Progenitor cell of endocrine pancreas (in vitro differentiated cells): ENCODE measurements at regions not wholly inside any gene's neighbourhood (a gene's known extent, or its start where the extent isn't known, plus 50 kb on each side); places are given as distances from the start of the nearest gene placed in this dataset.
"Not testable (repeated sequence)": the region's sequence is repeated elsewhere in the genome, so short reads cannot be mapped to it uniquely, and the experiment has no call there.

Source experiments
- DNase-seq: peaks from one replicate; pipeline ENCODE4 v3.0.0; 2021; ENCODE audit warnings: low spot score; ENCODE audit not compliant: unreplicated experiment
- H3K27ac Mint-ChIP-seq: 2 replicates; pipeline ENCODE4 v1.8.0; 2021; ENCODE audit warnings: mild to moderate bottlenecking, moderate library complexity, mixed read lengths
- H3K27me3 Mint-ChIP-seq: 2 replicates; pipeline ENCODE4 v1.8.0; 2021; ENCODE audit warnings: mixed read lengths
- H3K36me3 Mint-ChIP-seq: 2 replicates; pipeline ENCODE4 v1.8.0; 2022; ENCODE audit warnings: mixed read lengths; ENCODE audit not compliant: insufficient read depth
- H3K4me1 Mint-ChIP-seq: 2 replicates; pipeline ENCODE4 v1.8.0; 2021; ENCODE audit warnings: low read depth, mixed read lengths
- H3K4me3 Mint-ChIP-seq: 2 replicates; pipeline ENCODE4 v1.8.0; 2021; ENCODE audit warnings: low read depth, mild to moderate bottlenecking, moderate library complexity, mixed read lengths
- H3K9me3 Mint-ChIP-seq: 2 replicates; pipeline ENCODE4 v1.8.0; 2021; ENCODE audit warnings: low read depth, mixed read lengths
- TF ChIP-seq, protein P1 (sequence below): fragments of 200-600 bp; sonication (generic); IDR thresholded peaks from one replicate; pipeline ENCODE4 v1.5.0; 2021; ENCODE audit warnings: antibody characterized with exemption, mild to moderate bottlenecking; ENCODE audit not compliant: unreplicated experiment

DNA sequence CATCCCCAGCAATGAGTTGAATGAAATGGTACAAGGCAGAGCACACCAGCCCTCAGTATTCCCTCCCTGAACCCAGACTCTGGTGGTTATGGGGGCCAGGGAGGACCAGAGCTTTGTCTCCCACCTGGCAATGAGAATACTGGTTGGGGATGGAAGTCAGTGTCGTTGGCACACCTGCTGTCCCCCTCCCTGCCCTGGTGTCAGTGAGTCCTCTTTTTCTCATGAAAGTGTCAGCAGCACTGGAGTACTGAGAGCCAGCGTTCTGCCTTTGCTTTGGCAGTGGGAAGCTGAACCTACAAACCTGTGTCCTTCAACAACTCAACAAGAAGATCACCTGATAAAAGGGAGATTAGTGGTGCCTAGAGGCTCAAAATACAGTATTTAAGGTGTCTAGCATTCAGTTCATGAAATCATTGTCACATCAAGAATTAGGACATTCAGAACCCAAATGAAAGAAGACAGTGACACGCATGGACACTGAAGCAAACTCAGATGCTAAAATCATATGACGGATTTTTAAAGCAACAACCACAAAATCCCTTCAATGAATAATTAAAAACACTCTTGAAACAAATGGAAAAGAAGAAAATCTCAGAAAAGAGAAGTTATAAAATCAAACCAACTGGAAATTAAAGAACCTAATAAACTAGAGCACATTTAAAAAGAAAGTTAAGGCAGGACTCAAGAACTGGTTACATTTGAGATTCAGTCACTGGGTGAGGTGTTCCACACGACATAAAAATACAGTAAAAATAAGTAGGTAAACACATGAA is 77.5 kb upstream of the VPREB1 start:
- no peak for DNase-seq
- H3K27ac Mint-ChIP-seq: no peak overlapping the region
- TF ChIP-seq, protein P1, sequence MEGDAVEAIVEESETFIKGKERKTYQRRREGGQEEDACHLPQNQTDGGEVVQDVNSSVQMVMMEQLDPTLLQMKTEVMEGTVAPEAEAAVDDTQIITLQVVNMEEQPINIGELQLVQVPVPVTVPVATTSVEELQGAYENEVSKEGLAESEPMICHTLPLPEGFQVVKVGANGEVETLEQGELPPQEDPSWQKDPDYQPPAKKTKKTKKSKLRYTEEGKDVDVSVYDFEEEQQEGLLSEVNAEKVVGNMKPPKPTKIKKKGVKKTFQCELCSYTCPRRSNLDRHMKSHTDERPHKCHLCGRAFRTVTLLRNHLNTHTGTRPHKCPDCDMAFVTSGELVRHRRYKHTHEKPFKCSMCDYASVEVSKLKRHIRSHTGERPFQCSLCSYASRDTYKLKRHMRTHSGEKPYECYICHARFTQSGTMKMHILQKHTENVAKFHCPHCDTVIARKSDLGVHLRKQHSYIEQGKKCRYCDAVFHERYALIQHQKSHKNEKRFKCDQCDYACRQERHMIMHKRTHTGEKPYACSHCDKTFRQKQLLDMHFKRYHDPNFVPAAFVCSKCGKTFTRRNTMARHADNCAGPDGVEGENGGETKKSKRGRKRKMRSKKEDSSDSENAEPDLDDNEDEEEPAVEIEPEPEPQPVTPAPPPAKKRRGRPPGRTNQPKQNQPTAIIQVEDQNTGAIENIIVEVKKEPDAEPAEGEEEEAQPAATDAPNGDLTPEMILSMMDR: no peak
- H3K4me1 Mint-ChIP-seq: no peaks in the 10 kb centered on the region
- no peak overlapping the region for H3K4me3 Mint-ChIP-seq
- H3K9me3 Mint-ChIP-seq: no peaks in the 10 kb centered on the region
- H3K27me3 Mint-ChIP-seq: peaks cover 88% of the 10 kb centered on the region
- no peaks in the 10 kb centered on the region for H3K36me3 Mint-ChIP-seq

DNA sequence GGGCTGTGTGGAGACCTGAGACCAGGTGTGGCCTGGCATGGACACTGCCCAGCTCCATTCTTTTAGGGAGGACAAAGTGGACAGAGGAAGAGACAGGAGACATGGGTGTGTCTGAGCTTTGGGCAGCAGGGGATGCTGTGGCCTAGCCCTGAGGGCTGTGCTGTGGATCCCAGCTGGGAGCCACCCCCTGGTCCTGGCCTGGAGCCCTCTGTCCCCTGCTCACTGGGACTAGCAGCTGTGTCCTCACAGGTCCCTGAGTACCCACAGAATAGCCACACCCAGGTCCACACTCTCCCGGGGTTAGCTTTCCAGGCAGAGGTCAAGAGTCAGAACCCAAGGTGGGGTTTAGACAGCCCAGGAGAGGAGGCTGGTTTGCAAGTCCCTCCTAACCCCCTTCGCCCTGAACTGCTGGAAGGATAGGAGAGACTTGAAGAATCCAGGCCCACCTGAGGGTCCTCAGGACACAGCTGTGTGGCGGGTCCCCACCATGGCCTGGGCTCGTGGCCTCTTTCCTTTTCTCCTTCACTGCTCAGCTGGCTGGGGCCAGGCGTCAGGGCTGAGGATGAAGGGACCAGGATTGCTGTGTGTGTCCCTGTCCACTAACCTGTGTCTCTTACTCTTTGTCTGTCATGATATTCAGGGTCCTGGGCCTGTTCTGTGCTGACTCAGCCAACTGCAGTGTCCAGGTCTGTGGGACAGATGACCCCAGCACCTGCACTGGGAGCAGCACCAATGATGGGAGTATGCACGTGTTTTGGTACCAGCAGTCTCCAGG is 78.5 kb upstream of the VPREB1 start:
- Mint-ChIP-seq H3K4me3 (no peak overlapping the region), H3K36me3 (no peaks in the 10 kb centered on the region), H3K4me1 (no peaks in the 10 kb centered on the region), H3K27me3 (peaks cover 84% of the 10 kb centered on the region), H3K9me3 (no peaks in the 10 kb centered on the region), H3K27ac (no peak overlapping the region)
- TF ChIP-seq, protein P1: no peak
- DNase-seq: no peak

DNA sequence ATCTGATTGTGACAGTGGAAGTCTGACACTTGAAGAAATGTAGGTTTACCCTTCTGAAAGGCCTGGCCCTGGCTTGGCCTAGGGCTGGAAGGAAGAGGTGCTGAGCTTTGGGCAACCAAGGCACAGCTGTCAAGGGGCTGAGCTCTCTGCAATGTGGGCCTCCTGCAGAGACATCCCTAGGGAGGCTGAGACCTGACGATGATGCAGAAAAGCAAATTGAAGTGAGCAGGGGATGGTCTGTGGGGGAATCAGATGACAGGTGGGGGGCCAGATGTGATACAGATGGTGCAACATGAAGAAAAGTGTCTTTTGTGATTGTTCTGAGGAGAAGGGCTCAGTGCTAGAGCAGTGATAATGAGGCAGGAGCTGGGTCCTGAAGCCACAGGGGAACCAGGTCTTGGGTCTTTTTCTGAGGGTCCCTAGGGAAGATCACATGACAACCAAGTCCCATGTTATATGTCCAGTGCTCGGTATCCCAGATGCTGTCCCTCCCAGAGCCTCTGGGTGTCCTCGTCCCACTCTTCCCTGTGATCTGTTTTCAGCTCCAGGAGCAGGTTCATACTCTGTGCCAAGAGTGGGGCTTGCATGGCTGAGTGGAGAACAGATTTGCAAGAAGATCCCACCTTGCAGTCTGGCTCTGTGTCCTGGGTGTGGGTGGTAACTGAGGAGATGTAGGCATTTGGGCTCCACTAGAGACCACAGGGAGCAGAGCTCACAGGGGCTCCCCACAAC is 79.9 kb upstream of the VPREB1 start:
- H3K4me3 Mint-ChIP-seq: no peak overlapping the region
- no peak overlapping the region for H3K27ac Mint-ChIP-seq
- H3K27me3 Mint-ChIP-seq: peaks cover 74% of the 10 kb centered on the region
- DNase-seq: no peak
- TF ChIP-seq, protein P1: no peak
- H3K4me1 Mint-ChIP-seq: no peaks in the 10 kb centered on the region
- H3K36me3 Mint-ChIP-seq: no peaks in the 10 kb centered on the region
- no peaks in the 10 kb centered on the region for H3K9me3 Mint-ChIP-seq

DNA sequence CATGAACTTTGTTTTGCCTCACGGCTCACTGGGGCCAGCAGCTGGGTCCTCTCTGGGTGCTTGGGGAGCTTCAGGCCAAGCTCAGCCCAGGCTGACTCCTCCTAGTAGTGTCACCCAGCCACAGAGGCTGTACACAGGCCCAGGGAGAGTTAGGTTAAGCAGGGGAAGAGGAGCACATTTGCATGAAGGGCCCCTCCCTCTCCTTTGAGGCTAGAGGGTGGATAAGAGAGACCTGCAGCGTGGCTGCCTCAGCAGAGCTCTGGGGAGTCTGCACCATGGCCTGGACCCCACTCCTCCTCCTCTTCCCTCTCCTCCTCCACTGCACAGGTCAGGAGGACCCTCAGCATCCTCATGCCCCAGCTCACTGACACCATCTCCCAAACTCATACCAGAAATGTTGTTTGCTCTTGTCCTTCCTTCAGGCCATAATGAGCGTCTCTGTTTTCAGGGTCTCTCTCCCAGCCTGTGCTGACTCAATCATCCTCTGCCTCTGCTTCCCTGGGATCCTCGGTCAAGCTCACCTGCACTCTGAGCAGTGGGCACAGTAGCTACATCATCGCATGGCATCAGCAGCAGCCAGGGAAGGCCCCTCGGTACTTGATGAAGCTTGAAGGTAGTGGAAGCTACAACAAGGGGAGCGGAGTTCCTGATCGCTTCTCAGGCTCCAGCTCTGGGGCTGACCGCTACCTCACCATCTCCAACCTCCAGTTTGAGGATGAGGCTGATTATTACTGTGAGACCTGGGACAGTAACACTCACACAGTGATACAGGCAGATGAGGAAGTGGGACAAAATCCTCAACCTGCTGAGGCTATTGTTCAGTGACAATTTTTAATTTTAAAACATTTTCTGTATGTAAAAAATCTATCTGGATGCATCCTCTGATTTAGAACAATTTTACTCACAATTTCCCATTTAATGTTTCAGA is 82.4 kb upstream of the VPREB1 start:
- Mint-ChIP-seq H3K27me3 (peaks cover 70% of the 10 kb centered on the region), H3K4me1 (peaks cover 2% of the 10 kb centered on the region), H3K4me3 (no peak overlapping the region), H3K27ac (no peak overlapping the region), H3K36me3 (no peaks in the 10 kb centered on the region), H3K9me3 (no peaks in the 10 kb centered on the region)
- DNase-seq: no peak
- TF ChIP-seq, protein P1: no peak

DNA sequence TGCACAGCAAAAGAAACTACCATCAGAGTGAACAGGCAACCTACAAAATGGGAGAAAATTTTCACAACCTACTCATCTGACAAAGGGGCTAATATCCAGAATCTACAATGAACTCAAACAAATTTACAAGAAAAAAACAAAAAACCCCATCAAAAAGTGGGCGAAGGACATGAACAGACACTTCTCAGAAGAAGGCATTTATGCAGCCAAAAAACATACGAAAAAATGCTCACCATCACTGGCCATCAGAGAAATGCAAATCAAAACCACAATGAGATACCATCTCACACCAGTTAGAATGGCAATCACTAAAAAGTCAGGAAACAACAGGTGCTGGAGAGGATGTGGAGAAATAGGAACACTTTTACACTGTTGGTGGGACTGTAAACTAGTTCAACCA is 83.8 kb upstream of the VPREB1 start:
- not testable (repeated sequence) for H3K27ac Mint-ChIP-seq, H3K36me3 Mint-ChIP-seq, H3K4me1 Mint-ChIP-seq, DNase-seq, H3K9me3 Mint-ChIP-seq, H3K4me3 Mint-ChIP-seq
- peaks cover 61% of the 10 kb centered on the region for H3K27me3 Mint-ChIP-seq
